Liver (tissue), 8 donors: ENCODE measurements at regions not wholly inside any gene's neighbourhood (a gene's known extent, or its start where the extent isn't known, plus 50 kb on each side); places are given as distances from the start of the nearest gene placed in this dataset.

ENCODE experiments used
- DNase-seq: peaks from one replicate; pipeline ENCODE4 v3.0.0-alpha.2; 2017; ENCODE audit warnings: low spot score
- H3K27ac ChIP-seq, 2 donors: one replicate each; pipeline ENCODE4 v1.7.0; 2013; ENCODE audit warnings: inconsistent platforms in 2 of 2, low read length in 2 of 2, control low read depth in 1 of 2, low read depth in 1 of 2, mild to moderate bottlenecking in 1 of 2
- H3K27me3 ChIP-seq, 4 donors: one replicate each; pipeline versions ENCODE4 v1.6.1 to v1.7.0; 2013; ENCODE audit warnings: low read length in 3 of 4, inconsistent platforms in 1 of 4, mild to moderate bottlenecking in 1 of 4, moderate library complexity in 1 of 4; ENCODE audit not compliant: control insufficient read depth in 4 of 4, insufficient read depth in 4 of 4
- H3K36me3 ChIP-seq, 4 donors: one replicate each; pipeline versions ENCODE4 v1.6.1 to v1.7.0; 2013; ENCODE audit warnings: low read length in 3 of 4, mild to moderate bottlenecking in 3 of 4, low read depth in 1 of 4, moderate library complexity in 1 of 4; ENCODE audit not compliant: control insufficient read depth in 4 of 4, insufficient read depth in 3 of 4
- H3K4me1 ChIP-seq, 4 donors: one replicate each; pipeline versions ENCODE4 v1.6.1 to v1.7.0; 2013; ENCODE audit warnings: low read length in 3 of 4, mild to moderate bottlenecking in 3 of 4, moderate library complexity in 1 of 4; ENCODE audit not compliant: control insufficient read depth in 4 of 4, insufficient read depth in 4 of 4
- H3K4me3 ChIP-seq, 3 donors: one replicate each; pipeline versions ENCODE4 v1.6.1 to v1.7.0; 2013; ENCODE audit warnings: low read length in 3 of 3, control low read depth in 1 of 3, low read depth in 1 of 3, mild to moderate bottlenecking in 1 of 3
- H3K9ac ChIP-seq, 2 donors: one replicate each; pipeline ENCODE4 v1.7.0; 2013; ENCODE audit warnings: low read length in 2 of 2, mild to moderate bottlenecking in 2 of 2, moderate library complexity in 2 of 2, control low read depth in 1 of 2, low read depth in 1 of 2
- H3K9me3 ChIP-seq, 4 donors: one replicate each; pipeline versions ENCODE4 v1.6.1 to v1.7.0; 2013; ENCODE audit warnings: low read length in 3 of 4; ENCODE audit not compliant: control insufficient read depth in 4 of 4
- CTCF ChIP-seq: fragments of 150-350 bp; IDR thresholded peaks from 2 replicates; pipeline ENCODE4 v1.5.1; 2017; ENCODE audit warnings: improper control_type of control experiment, low read depth, low read length; ENCODE audit not compliant: missing input control
- EGR1 ChIP-seq, 2 donors: IDR thresholded peaks; 2 replicates each; pipeline ENCODE4 v1.6.1; 2016 to 2018; ENCODE audit warnings: antibody characterized with exemption in 2 of 2, low read depth in 2 of 2
- FOXA1 ChIP-seq: IDR thresholded peaks from 2 replicates; pipeline ENCODE4 v1.6.1; 2016; ENCODE audit warnings: antibody characterized with exemption
- FOXA2 ChIP-seq: IDR thresholded peaks from 2 replicates; pipeline ENCODE4 v1.6.1; 2016; ENCODE audit warnings: antibody characterized with exemption
- GABPA ChIP-seq, 2 donors: IDR thresholded peaks in 1 of 2; conservative IDR thresholded peaks in 1 of 2; 2 replicates each; pipeline ENCODE4 v1.6.1; 2016; ENCODE audit warnings: antibody characterized with exemption in 2 of 2, mild to moderate bottlenecking in 1 of 2, moderate library complexity in 1 of 2
- HNF4A ChIP-seq, 2 donors: conservative IDR thresholded peaks; 2 replicates each; pipeline ENCODE4 v1.6.1; 2016; ENCODE audit warnings: antibody characterized with exemption in 2 of 2, mild to moderate bottlenecking in 2 of 2
- HNF4G ChIP-seq: IDR thresholded peaks from 2 replicates; pipeline ENCODE4 v1.6.1; 2016; ENCODE audit warnings: antibody characterized with exemption
- JUND ChIP-seq, 2 donors: IDR thresholded peaks; 2 replicates each; pipeline ENCODE4 v1.6.1; 2016; ENCODE audit warnings: antibody characterized with exemption in 2 of 2
- MAX ChIP-seq: IDR thresholded peaks from 2 replicates; pipeline ENCODE4 v1.6.1; 2016; ENCODE audit warnings: antibody characterized with exemption
- NR2F2 ChIP-seq: IDR thresholded peaks from 2 replicates; pipeline ENCODE4 v1.6.1; 2016; ENCODE audit warnings: antibody characterized with exemption
- RAD21 ChIP-seq, 2 donors: IDR thresholded peaks; 2 replicates each; pipeline ENCODE4 v1.6.1; 2016; ENCODE audit warnings: antibody characterized with exemption in 2 of 2, mild to moderate bottlenecking in 2 of 2
- RXRA ChIP-seq, 2 donors: IDR thresholded peaks; 2 replicates each; pipeline ENCODE4 v1.6.1; 2017 to 2018; ENCODE audit warnings: antibody characterized with exemption in 2 of 2, mild to moderate bottlenecking in 1 of 2
- SP1 ChIP-seq: IDR thresholded peaks from 2 replicates; pipeline ENCODE4 v1.6.1; 2018; ENCODE audit warnings: antibody characterized with exemption, mild to moderate bottlenecking
- TAF1 ChIP-seq: conservative IDR thresholded peaks from 2 replicates; pipeline ENCODE4 v1.6.1; 2016; ENCODE audit warnings: antibody characterized with exemption, mild to moderate bottlenecking
- YY1 ChIP-seq: IDR thresholded peaks from 2 replicates; pipeline ENCODE4 v1.6.1; 2016; ENCODE audit warnings: antibody characterized with exemption, mild to moderate bottlenecking
- ZBTB33 ChIP-seq: IDR thresholded peaks from 2 replicates; pipeline ENCODE4 v1.6.1; 2016; ENCODE audit warnings: antibody characterized with exemption
- WGBS: extraction: QIAGEN DNeasy Blood & Tissue Kit; methylation state at CpG from one replicate; pipeline ENCODE4 v1.1.7; 2013; 5-methylcytosine and 5-hydroxymethylcytosine counted together
- TF ChIP-seq, protein P1 (sequence below): IDR thresholded peaks from 2 replicates; pipeline ENCODE4 v1.6.1; 2016; ENCODE audit warnings: antibody characterized with exemption
- donor health status: healthy.
- donor health status: healthy.
- donor health status: healthy.
- donor health status: healthy.
- donor health status: healthy.

DNA sequence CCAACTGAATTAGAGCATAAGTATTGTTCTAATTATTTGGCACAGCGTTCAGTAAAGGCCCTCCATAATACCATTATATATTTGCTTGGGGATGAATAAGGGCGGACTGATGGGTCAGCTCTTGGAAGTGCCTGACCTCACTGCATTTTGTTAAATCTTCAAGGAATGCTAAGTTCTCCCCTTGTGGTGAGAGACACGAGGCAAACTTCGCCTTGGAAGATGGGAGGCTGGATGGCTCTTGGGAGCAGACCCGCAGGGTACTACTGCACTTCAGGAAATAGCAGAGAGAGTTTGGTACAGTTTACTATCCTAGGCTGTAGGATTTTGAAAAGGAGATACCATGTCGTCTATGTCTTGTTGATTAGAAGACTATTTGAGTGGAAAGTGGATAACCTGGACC, 87.0 kb upstream of the RPRML start:
- H3K36me3 ChIP-seq, result peaks cover 0 to 2% (median 1%) of the 10 kb centered on the region in 4 donors
- no peaks in the 10 kb centered on the region for H3K9me3 ChIP-seq
- no peak overlapping the region for H3K9ac ChIP-seq
- no peak overlapping the region for H3K4me3 ChIP-seq
- no peaks in the 10 kb centered on the region for H3K27me3 ChIP-seq
- peaks cover 0 to 3% (median 0%) of the 10 kb centered on the region in 4 donors for H3K4me1 ChIP-seq
- H3K27ac ChIP-seq, result no peak overlapping the region
- 80% methylated on average over 6 of the region's 6 CpGs for WGBS
- TF ChIP-seq HNF4A (conservative IDR thresholded peaks at IDR 0.05), result no peak
- no peak for TF ChIP-seq FOXA1
- no peak for TF ChIP-seq HNF4G
- no peak for TF ChIP-seq NR2F2
- no peak for TF ChIP-seq EGR1 (IDR thresholded peaks at IDR 0.05; ENCODE audit: low read depth in 2 of 2)
- TF ChIP-seq ZBTB33, result no peak
- no peak for TF ChIP-seq RAD21 (IDR thresholded peaks at IDR 0.05)
- TF ChIP-seq JUND (IDR thresholded peaks at IDR 0.05), result no peak
- TF ChIP-seq, protein P1, sequence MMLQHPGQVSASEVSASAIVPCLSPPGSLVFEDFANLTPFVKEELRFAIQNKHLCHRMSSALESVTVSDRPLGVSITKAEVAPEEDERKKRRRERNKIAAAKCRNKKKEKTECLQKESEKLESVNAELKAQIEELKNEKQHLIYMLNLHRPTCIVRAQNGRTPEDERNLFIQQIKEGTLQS, result no peak
- no peak for TF ChIP-seq TAF1
- no peak for TF ChIP-seq CTCF
- TF ChIP-seq MAX, result no peak
- TF ChIP-seq SP1, result no peak
- TF ChIP-seq YY1, result no peak
- no peak for TF ChIP-seq RXRA (IDR thresholded peaks at IDR 0.05)
- TF ChIP-seq FOXA2, result no peak
- TF ChIP-seq GABPA (IDR thresholded peaks at IDR 0.05 in 1 of 2, conservative IDR thresholded peaks at IDR 0.05 in 1 of 2), result no peak
- no peak for DNase-seq

DNA sequence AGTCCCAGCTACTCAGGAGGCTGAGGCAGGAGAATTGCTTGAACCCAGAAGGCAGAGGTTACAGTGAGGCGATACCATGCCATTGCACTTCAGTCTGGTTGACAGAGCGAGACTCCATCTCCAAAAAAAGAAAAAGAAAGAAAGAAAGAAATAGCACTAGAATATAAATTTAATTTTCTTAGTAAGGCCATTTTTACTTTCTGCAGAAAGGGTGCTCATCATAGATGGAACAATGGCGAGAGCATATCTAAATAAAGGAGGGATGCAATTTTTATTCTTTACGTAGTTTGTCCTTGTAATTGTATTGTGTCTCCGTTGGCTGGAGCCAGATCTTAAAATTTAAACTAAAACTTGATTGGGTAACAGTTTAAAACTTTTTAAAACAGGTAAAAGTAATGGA, 85.6 kb upstream of the RPRML start:
- no peak for DNase-seq
- H3K27me3 ChIP-seq, result no peaks in the 10 kb centered on the region
- 98% methylated on average over 5 of the region's 5 CpGs for WGBS
- H3K4me3 ChIP-seq, result no peak overlapping the region
- TF ChIP-seq HNF4G (no peak), ZBTB33 (no peak), HNF4A (conservative IDR thresholded peaks at IDR 0.05) (no peak), GABPA (IDR thresholded peaks at IDR 0.05 in 1 of 2, conservative IDR thresholded peaks at IDR 0.05 in 1 of 2) (no peak), JUND (IDR thresholded peaks at IDR 0.05) (no peak), MAX (no peak), FOXA1 (no peak), YY1 (no peak), FOXA2 (no peak), RXRA (IDR thresholded peaks at IDR 0.05) (no peak), EGR1 (IDR thresholded peaks at IDR 0.05; ENCODE audit: low read depth in 2 of 2) (no peak)
- no peak overlapping the region for H3K9ac ChIP-seq
- H3K27ac ChIP-seq, result no peak overlapping the region
- no peaks in the 10 kb centered on the region for H3K9me3 ChIP-seq
- H3K36me3 ChIP-seq, result peaks cover 0 to 2% (median 1%) of the 10 kb centered on the region in 4 donors
- H3K4me1 ChIP-seq, result peaks cover 0 to 3% (median 0%) of the 10 kb centered on the region in 4 donors
